ENCODE measurements at regions not wholly inside any gene's neighbourhood (a gene's known extent, or its start where the extent isn't known, plus 50 kb on each side); places are given as distances from the start of the nearest gene placed in this dataset.

DNA sequence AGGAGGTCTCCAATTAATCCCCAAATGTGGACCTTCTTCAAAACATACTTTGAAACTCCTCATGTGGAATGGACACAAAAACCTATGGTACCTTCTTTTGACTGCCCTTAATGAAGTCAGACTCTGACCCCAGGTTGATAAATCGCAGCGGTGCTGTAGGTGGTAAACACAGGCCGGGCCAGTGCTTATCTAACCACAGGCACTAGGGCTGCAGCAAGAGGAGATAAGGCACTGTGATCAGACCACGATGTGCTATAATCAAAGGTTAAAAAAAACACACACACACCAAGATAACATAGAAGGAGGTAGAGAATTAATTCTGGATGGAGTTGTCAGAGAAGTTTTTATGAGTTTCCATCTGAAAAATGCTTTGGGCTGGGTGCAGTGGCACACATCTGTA lies 52.3 kb upstream of the SIPA1L2 start:
- H3K9me3 ChIP-seq: no peaks in the 10 kb centered on the region
- peak overlapping the region in 2 of 3 donors; percentile 55 to 69 for H3K27ac ChIP-seq
- peaks cover 0 to 31% (median 2%) of the 10 kb centered on the region in 4 donors for H3K4me1 ChIP-seq
- TF ChIP-seq, protein P1, sequence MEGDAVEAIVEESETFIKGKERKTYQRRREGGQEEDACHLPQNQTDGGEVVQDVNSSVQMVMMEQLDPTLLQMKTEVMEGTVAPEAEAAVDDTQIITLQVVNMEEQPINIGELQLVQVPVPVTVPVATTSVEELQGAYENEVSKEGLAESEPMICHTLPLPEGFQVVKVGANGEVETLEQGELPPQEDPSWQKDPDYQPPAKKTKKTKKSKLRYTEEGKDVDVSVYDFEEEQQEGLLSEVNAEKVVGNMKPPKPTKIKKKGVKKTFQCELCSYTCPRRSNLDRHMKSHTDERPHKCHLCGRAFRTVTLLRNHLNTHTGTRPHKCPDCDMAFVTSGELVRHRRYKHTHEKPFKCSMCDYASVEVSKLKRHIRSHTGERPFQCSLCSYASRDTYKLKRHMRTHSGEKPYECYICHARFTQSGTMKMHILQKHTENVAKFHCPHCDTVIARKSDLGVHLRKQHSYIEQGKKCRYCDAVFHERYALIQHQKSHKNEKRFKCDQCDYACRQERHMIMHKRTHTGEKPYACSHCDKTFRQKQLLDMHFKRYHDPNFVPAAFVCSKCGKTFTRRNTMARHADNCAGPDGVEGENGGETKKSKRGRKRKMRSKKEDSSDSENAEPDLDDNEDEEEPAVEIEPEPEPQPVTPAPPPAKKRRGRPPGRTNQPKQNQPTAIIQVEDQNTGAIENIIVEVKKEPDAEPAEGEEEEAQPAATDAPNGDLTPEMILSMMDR (IDR thresholded peaks at IDR 0.05): no peak
- TF ChIP-seq POLR2A (IDR thresholded peaks at IDR 0.05): no peak
- 18% methylated on average over 4 of the region's 4 CpGs for WGBS (ENCODE audit: insufficient coverage, low coverage, low lambda C conversion rate, missing lambda C conversion rate)
- no peak overlapping the region for H3K4me3 ChIP-seq
- DNase-seq (peak; percentile 75 to 84 (median 83)), ATAC-seq (peak; percentile 89 to 98 (median 96))
- H3K36me3 ChIP-seq: no peaks in the 10 kb centered on the region
- no peaks in the 10 kb centered on the region for H3K27me3 ChIP-seq
- intact Hi-C loops (cut with DNase I): no loop called here

DNA sequence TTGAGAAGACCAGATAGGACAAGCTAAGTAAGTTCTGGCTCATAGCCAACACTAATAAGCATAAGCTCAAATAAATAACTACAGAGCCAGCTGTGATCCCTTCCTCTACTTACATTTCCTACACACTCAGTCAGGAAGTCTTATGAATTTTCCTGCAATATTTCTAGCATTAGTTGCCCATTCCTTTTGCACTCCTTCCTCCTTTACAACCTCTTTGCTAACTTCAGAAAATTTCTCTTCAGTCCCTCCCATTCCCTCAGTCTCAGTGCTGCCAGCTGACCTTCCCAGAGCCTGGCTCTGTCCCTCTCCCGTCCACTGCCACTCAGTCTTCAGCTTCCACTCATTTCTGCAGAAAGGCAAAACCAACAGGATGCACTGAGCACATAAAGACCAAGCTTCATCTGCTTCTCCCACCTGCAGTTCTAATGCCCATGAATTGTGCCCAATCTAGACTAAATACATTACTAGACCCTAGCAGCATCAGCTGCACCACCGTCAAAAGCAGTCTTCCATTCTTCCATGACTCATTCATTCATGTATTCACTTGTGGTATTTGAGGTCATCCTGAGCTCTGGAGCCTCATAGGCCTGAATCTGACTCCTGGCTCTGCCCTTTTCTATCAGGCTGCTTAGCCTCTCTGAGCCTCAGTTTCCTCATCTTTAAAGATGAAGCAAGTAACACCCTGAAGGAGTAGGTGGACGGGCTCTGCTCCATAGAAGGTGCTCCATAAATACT lies 54.6 kb upstream of the SIPA1L2 start:
- ATAC-seq: no peak
- no peak for TF ChIP-seq POLR2A (IDR thresholded peaks at IDR 0.05)
- intact Hi-C loops (cut with DNase I): no loop called here

DNA sequence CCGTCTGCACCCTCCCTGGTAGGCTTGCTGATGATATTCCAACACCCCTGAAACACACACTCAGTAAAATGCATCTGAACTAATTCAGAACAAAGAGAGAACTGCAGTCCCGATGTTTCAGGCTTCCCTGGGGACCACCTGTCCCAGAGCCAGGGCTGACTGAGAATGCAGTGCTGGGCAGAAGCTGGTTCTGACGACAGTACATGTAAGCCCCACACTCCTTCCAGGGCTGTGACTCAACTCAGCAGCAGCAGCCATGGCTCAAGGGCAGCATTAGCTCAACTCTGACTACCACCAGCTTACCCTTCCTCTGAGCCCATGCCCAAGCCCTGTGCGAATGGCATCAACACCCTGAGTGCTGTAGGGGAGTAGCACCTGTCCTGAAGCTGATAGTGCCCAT lies 56.4 kb upstream of the SIPA1L2 start:
- no CpG with 5 or more reads among the region's 4 CpGs for WGBS (ENCODE audit: insufficient coverage, low coverage, low lambda C conversion rate, missing lambda C conversion rate)
- Histone ChIP-seq H3K27me3 (no peaks in the 10 kb centered on the region), H3K4me3 (no peak overlapping the region), H3K27ac (peak overlapping the region in 1 of 3 donors; percentile 53), H3K9me3 (no peaks in the 10 kb centered on the region), H3K4me1 (peaks cover 0 to 18% (median 2%) of the 10 kb centered on the region in 4 donors), H3K36me3 (no peaks in the 10 kb centered on the region)
- DNase-seq (no peak), ATAC-seq (no peak)
- TF ChIP-seq, protein P1 (IDR thresholded peaks at IDR 0.05): no peak
- TF ChIP-seq POLR2A (IDR thresholded peaks at IDR 0.05): no peak
- intact Hi-C loops (cut with DNase I): no loop called here

More for the DNA sequence above, 54.6 kb upstream of the SIPA1L2 start:
- WGBS (ENCODE audit: insufficient coverage, low coverage, low lambda C conversion rate, missing lambda C conversion rate): 75% methylated on average over 3 of the region's 3 CpGs
- no peaks in the 10 kb centered on the region for H3K27me3 ChIP-seq
- no peak overlapping the region for H3K27ac ChIP-seq
- no peaks in the 10 kb centered on the region for H3K36me3 ChIP-seq
- peaks cover 0 to 19% (median 2%) of the 10 kb centered on the region in 4 donors for H3K4me1 ChIP-seq
- no peaks in the 10 kb centered on the region for H3K9me3 ChIP-seq
- no peak for DNase-seq
- H3K4me3 ChIP-seq: no peak overlapping the region

DNA sequence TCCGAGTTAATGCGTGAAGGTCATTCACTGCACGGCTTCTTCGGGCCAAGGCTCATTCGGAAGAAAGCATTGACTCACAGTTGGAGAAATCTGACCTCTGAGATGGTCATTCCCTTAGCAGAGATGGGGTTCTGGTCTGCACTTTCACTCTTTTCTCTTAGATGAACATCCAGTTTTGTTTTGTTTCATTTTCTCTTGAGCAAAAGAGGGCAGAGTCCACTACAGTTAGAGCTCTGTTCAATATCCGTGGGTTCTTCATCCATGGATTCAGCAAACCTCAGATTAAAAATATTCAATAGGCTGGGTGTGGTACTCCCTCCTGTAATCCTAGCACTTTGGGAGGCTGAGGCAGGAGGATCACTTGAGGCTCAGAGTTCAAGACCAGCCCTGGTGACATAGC lies 57.4 kb upstream of the SIPA1L2 start:
- 39% methylated on average over 6 of the region's 6 CpGs for WGBS (ENCODE audit: insufficient coverage, low coverage, low lambda C conversion rate, missing lambda C conversion rate)
- peaks cover 0 to 10% (median 0%) of the 10 kb centered on the region in 4 donors for H3K4me1 ChIP-seq
- intact Hi-C loops (cut with DNase I): no loop called here
- H3K27me3 ChIP-seq: no peaks in the 10 kb centered on the region
- TF ChIP-seq, protein P1 (IDR thresholded peaks at IDR 0.05): no peak
- TF ChIP-seq POLR2A (IDR thresholded peaks at IDR 0.05): no peak
- H3K27ac ChIP-seq: peak overlapping the region in 2 of 3 donors; percentile 53 to 58
- H3K4me3 ChIP-seq: peak overlapping the region in 1 of 3 donors; percentile 40
- peak; percentile 79 to 86 (median 84) for ATAC-seq
- DNase-seq: no peak
- no peaks in the 10 kb centered on the region for H3K36me3 ChIP-seq
- no peaks in the 10 kb centered on the region for H3K9me3 ChIP-seq

DNA sequence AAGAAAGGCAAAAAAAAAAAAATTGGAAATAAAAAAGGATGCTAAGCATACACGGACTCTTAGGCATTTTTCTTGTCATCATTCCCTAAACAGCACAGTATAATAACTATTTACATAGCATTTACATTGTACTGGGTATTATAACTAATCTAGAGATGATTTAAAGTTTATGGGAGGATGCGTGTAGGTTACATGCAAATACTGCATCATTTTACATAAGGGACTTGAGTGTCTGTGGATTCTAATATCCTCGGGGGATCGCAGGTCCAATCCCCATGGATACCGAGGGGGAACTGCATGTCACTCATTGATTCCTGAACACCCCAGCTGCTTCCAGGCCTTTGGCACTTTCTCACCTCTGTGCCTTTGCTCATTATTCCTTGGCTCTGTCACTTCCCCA lies 57.8 kb upstream of the SIPA1L2 start:
- ATAC-seq: no peak
- 89% methylated on average over 4 of the region's 5 CpGs for WGBS (ENCODE audit: insufficient coverage, low coverage, low lambda C conversion rate, missing lambda C conversion rate)
- no peak for TF ChIP-seq POLR2A (IDR thresholded peaks at IDR 0.05)
- TF ChIP-seq, protein P1 (IDR thresholded peaks at IDR 0.05): no peak
- Histone ChIP-seq H3K36me3 (no peaks in the 10 kb centered on the region), H3K27ac (peak overlapping the region in 2 of 3 donors; percentile 53 to 58), H3K4me1 (peaks cover 0 to 6% (median 0%) of the 10 kb centered on the region in 4 donors), H3K27me3 (no peaks in the 10 kb centered on the region), H3K4me3 (no peak overlapping the region), H3K9me3 (no peaks in the 10 kb centered on the region)
- no peak for DNase-seq
- intact Hi-C loops (cut with DNase I): no loop called here

All from right lobe of liver (tissue), 6 donors.